ENCODE measurements at regions not wholly inside any gene's neighbourhood (a gene's known extent, or its start where the extent isn't known, plus 50 kb on each side); places are given as distances from the start of the nearest gene placed in this dataset.

GRCh38 chr3:28151608-28152228, 89.7 kb upstream of the CMC1 start:
- Histone ChIP-seq H3K4me3 (replicated peaks in 1 of 3; ENCODE audit: insufficient read depth in 1 of 3, low read depth in 1 of 3, low read length in 3 of 3) (no peak overlapping the region), H3K4me2 (ENCODE audit: insufficient read depth, low read length) (no peak overlapping the region), H3K9ac (replicated peaks; ENCODE audit: extremely low read depth, insufficient read depth, low read length) (no peak overlapping the region), H3K27ac (ENCODE audit: insufficient read depth, low read depth, low read length) (no peak overlapping the region), H4K20me1 (replicated peaks; ENCODE audit: control insufficient read depth, extremely low read depth, insufficient read depth, low read length) (no peaks in the 10 kb centered on the region), H3K9me1 (replicated peaks; ENCODE audit: control insufficient read depth, extremely low read depth, insufficient read depth, low read length) (no peaks in the 10 kb centered on the region), H3K4me1 (ENCODE audit: control insufficient read depth, extremely low read depth, insufficient read depth, low read length) (no peaks in the 10 kb centered on the region), H2AFZ (ENCODE audit: low read depth, low read length) (no peak overlapping the region), H3K36me3 (ENCODE audit: control insufficient read depth in 2 of 2, extremely low read depth in 1 of 2, insufficient read depth in 2 of 2, low read length in 2 of 2) (no peaks in the 10 kb centered on the region), H3K79me2 (ENCODE audit: control insufficient read depth, insufficient read depth, low read length) (no peaks in the 10 kb centered on the region), H3K9me3 (replicated peaks; ENCODE audit: control insufficient read depth, insufficient read depth, low read length) (no peaks in the 10 kb centered on the region), H3K27me3 (ENCODE audit: control insufficient read depth in 2 of 2, insufficient read depth in 2 of 2, low read length in 2 of 2) (no peaks in the 10 kb centered on the region)
- CTCF ChIA-PET = no interaction called here
- dilution Hi-C loops (cut with MboI; ENCODE audit: extremely low pct_ligation_motif_present, low sequenced_read_pairs) = no loop called here
- no TSS peak for BruUV-seq (replicated peaks)
- no peak for DNase-seq (ENCODE audit: low read depth, low spot score)
- no peak for TF ChIP-seq POLR2AphosphoS5 (IDR thresholded peaks at IDR 0.05; ENCODE audit: insufficient read depth, low read depth, low read length)
- TF ChIP-seq EZH2 (IDR thresholded peaks at IDR 0.05; ENCODE audit: borderline replicate concordance, low read depth, low read length, severe bottlenecking) = no peak
- TF ChIP-seq POLR2A (IDR thresholded peaks at IDR 0.05; ENCODE audit: low read depth, low read length) = no peak
- no peak for TF ChIP-seq MYC (IDR thresholded peaks at IDR 0.05; ENCODE audit: low read depth, low read length)
- TF ChIP-seq, protein P1, sequence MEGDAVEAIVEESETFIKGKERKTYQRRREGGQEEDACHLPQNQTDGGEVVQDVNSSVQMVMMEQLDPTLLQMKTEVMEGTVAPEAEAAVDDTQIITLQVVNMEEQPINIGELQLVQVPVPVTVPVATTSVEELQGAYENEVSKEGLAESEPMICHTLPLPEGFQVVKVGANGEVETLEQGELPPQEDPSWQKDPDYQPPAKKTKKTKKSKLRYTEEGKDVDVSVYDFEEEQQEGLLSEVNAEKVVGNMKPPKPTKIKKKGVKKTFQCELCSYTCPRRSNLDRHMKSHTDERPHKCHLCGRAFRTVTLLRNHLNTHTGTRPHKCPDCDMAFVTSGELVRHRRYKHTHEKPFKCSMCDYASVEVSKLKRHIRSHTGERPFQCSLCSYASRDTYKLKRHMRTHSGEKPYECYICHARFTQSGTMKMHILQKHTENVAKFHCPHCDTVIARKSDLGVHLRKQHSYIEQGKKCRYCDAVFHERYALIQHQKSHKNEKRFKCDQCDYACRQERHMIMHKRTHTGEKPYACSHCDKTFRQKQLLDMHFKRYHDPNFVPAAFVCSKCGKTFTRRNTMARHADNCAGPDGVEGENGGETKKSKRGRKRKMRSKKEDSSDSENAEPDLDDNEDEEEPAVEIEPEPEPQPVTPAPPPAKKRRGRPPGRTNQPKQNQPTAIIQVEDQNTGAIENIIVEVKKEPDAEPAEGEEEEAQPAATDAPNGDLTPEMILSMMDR (IDR thresholded peaks at IDR 0.05; ENCODE audit: extremely low read depth in 1 of 2, insufficient read depth in 1 of 2, low read depth in 1 of 2, low read length in 2 of 2) = no peak
- no peak for TF ChIP-seq MAX (IDR thresholded peaks at IDR 0.05; ENCODE audit: insufficient read depth, insufficient read length)
- no peak for TF ChIP-seq JUN (IDR thresholded peaks at IDR 0.05; ENCODE audit: borderline replicate concordance, insufficient read depth, insufficient read length, low read depth)
- no peak for TF ChIP-seq FOS (IDR thresholded peaks at IDR 0.05; ENCODE audit: borderline replicate concordance, insufficient read depth, low read length)
- intact Hi-C loops (cut with micrococcal nuclease) = no loop called here
- POLR2A ChIA-PET = no interaction called here
- no peak for FAIRE-seq
